GM18505 (cell line): ENCODE measurements at regions not wholly inside any gene's neighbourhood (a gene's known extent, or its start where the extent isn't known, plus 50 kb on each side); places are given as distances from the start of the nearest gene placed in this dataset.

Source experiments
- ATAC-seq: cut with Tn5 transposase; IDR thresholded peaks from one replicate; pipeline ENCODE4 v1.9.1; 2021; ENCODE audit not compliant: unreplicated experiment
- POLR2A ChIP-seq: IDR thresholded peaks from 4 replicates; pipeline ENCODE4 v1.6.1; 2011; ENCODE audit warnings: borderline replicate concordance; ENCODE audit not compliant: insufficient read depth, insufficient read length; ENCODE audit errors: extremely low read depth

- ATAC-seq = no peak
- TF ChIP-seq POLR2A = no peak
Observed at GRCh38 chr5:142428036-142428772, 103.4 kb upstream of the SPRY4 start.

GRCh38 chr5:142427529-142427928, 102.7 kb upstream of the SPRY4 start:
- TF ChIP-seq POLR2A = no peak
- ATAC-seq = no peak

- no peak for ATAC-seq
- no peak for TF ChIP-seq POLR2A
Observed at GRCh38 chr5:142427015-142427364, 102.2 kb upstream of the SPRY4 start.

GRCh38 chr5:142426129-142427014, 101.6 kb upstream of the SPRY4 start:
- no peak for TF ChIP-seq POLR2A
- ATAC-seq = no peak

GRCh38 chr5:142425286-142426065, 100.7 kb upstream of the SPRY4 start:
- no peak for ATAC-seq
- no peak for TF ChIP-seq POLR2A

GRCh38 chr5:142422429-142422828, 97.6 kb upstream of the SPRY4 start:
- TF ChIP-seq POLR2A = no peak
- no peak for ATAC-seq

GRCh38 chr5:142421621-142422397, 97.0 kb upstream of the SPRY4 start:
- no peak for TF ChIP-seq POLR2A
- no peak for ATAC-seq

- TF ChIP-seq POLR2A = no peak
- no peak for ATAC-seq
Observed at GRCh38 chr5:142421228-142421617, 96.4 kb upstream of the SPRY4 start.

GRCh38 chr5:142420561-142421227, 95.9 kb upstream of the SPRY4 start:
- no peak for TF ChIP-seq POLR2A
- no peak for ATAC-seq

GRCh38 chr5:142412581-142412980, 87.8 kb upstream of the SPRY4 start:
- no peak for ATAC-seq
- TF ChIP-seq POLR2A = no peak

GRCh38 chr5:142411656-142412425, 87.0 kb upstream of the SPRY4 start:
- no peak for TF ChIP-seq POLR2A
- ATAC-seq = no peak
